ENCODE measurements at regions not wholly inside any gene's neighbourhood (a gene's known extent, or its start where the extent isn't known, plus 50 kb on each side); places are given as distances from the start of the nearest gene placed in this dataset.
A peak's percentile ranks its signal among the peaks of the same experiment; 100 is the strongest.

DNA sequence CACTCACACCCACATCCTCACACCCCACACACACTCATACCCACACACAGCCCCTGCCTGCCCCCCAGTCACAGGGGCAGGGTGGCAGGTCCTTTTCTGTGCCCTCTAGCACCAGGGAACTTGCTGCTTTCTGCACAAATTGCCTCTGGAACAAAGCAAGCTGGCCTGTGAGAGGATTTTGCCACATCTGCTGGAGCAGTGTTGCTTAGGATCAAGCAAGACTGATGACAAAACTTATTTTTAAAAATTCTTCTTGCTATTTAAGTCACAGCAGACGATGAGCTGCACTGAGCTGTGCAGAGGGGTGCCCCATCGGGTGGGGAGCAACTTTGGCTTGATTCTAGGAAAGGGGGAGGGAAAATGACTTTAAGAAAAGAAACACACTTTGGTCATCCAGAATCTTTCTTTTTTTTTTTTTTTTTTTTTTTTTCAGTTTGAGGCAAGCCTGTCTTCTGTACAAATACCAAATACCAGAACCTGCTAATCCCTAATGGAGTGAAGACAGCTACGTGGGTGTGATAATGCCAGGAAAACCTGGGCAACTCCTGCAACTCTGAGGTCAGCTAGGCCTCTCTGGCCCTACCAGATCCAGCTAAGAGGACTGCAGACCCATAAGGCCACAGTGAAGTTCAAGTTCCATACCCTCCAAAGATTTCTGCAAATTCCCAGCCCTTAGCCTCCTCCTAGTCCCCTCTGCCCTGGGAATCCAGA, 195.3 kb downstream of the ABHD5 start:
- Histone ChIP-seq H3K27ac (ENCODE audit: low read depth, low read length) (no peak overlapping the region), H3K27me3 (ENCODE audit: control insufficient read depth, insufficient read depth, low read length, poor library complexity, severe bottlenecking) (peaks cover 76% of the 10 kb centered on the region), H3K9ac (ENCODE audit: extremely low read depth, low read length, poor library complexity, severe bottlenecking) (no peak overlapping the region), H3K9me3 (ENCODE audit: control insufficient read depth, low read length) (no peaks in the 10 kb centered on the region), H3K36me3 (ENCODE audit: control insufficient read depth, insufficient read depth, low read length) (no peaks in the 10 kb centered on the region), H3K4me1 (ENCODE audit: control insufficient read depth, insufficient read depth, low read length) (no peaks in the 10 kb centered on the region), H3K4me3 (ENCODE audit: low read length) (no peak overlapping the region)
- no peak overlapping the region for H3K27ac Mint-ChIP-seq
- TF ChIP-seq, protein P1, sequence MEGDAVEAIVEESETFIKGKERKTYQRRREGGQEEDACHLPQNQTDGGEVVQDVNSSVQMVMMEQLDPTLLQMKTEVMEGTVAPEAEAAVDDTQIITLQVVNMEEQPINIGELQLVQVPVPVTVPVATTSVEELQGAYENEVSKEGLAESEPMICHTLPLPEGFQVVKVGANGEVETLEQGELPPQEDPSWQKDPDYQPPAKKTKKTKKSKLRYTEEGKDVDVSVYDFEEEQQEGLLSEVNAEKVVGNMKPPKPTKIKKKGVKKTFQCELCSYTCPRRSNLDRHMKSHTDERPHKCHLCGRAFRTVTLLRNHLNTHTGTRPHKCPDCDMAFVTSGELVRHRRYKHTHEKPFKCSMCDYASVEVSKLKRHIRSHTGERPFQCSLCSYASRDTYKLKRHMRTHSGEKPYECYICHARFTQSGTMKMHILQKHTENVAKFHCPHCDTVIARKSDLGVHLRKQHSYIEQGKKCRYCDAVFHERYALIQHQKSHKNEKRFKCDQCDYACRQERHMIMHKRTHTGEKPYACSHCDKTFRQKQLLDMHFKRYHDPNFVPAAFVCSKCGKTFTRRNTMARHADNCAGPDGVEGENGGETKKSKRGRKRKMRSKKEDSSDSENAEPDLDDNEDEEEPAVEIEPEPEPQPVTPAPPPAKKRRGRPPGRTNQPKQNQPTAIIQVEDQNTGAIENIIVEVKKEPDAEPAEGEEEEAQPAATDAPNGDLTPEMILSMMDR (conservative IDR thresholded peaks at IDR 0.05) = no peak
- no peaks in the 10 kb centered on the region for H3K36me3 Mint-ChIP-seq (ENCODE audit: low read depth)
- no peaks in the 10 kb centered on the region for H3K4me1 Mint-ChIP-seq
- no peak overlapping the region for H3K4me3 Mint-ChIP-seq
- H3K9me3 Mint-ChIP-seq = no peaks in the 10 kb centered on the region
- WGBS, 2 experiments (ENCODE audit: insufficient coverage in 1 of 2, insufficient read length in 1 of 2) = 80 to 93% methylated on average over 1 to 3 of the region's 3 CpGs
- DNase-seq = no peak
- H3K27me3 Mint-ChIP-seq (ENCODE audit: insufficient read depth) = peaks cover 52% of the 10 kb centered on the region

DNA sequence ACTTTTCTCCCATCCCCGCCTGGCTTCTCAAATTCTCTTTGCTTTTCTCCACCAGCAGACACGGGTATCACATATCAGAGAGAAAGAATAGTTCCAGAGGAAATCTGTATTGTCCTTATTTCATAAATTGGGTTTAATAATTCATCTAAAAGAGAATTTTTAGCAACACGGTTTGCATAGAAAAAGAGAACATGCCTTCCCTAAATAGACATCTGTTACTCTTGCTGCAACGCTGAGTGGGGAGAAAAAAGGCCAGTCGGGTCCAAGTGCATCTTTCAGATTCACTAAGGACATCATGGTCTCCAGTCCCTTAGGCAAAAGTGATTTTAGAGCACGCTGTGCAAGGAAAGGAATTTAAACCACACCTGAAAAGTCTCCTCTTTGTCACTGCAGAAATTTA, 201.3 kb downstream of the ABHD5 start:
- H3K27me3 Mint-ChIP-seq (ENCODE audit: insufficient read depth) = peaks cover 53% of the 10 kb centered on the region
- WGBS, 2 experiments (ENCODE audit: insufficient coverage in 1 of 2, insufficient read length in 1 of 2) = 85 to 90% methylated on average over 1 to 6 of the region's 6 CpGs
- no peaks in the 10 kb centered on the region for H3K9me3 Mint-ChIP-seq
- H3K4me3 Mint-ChIP-seq = no peak overlapping the region
- H3K27ac ChIP-seq (ENCODE audit: low read depth, low read length) = no peak overlapping the region
- no peak overlapping the region for H3K9ac ChIP-seq (ENCODE audit: extremely low read depth, low read length, poor library complexity, severe bottlenecking)
- no peaks in the 10 kb centered on the region for H3K9me3 ChIP-seq (ENCODE audit: control insufficient read depth, low read length)
- no peaks in the 10 kb centered on the region for H3K36me3 Mint-ChIP-seq (ENCODE audit: low read depth)
- DNase-seq = no peak
- H3K36me3 ChIP-seq (ENCODE audit: control insufficient read depth, insufficient read depth, low read length) = no peaks in the 10 kb centered on the region
- H3K27ac Mint-ChIP-seq = no peak overlapping the region
- H3K4me3 ChIP-seq (ENCODE audit: low read length) = no peak overlapping the region
- no peaks in the 10 kb centered on the region for H3K4me1 ChIP-seq (ENCODE audit: control insufficient read depth, insufficient read depth, low read length)
- peaks cover 53% of the 10 kb centered on the region for H3K27me3 ChIP-seq (ENCODE audit: control insufficient read depth, insufficient read depth, low read length, poor library complexity, severe bottlenecking)
- H3K4me1 Mint-ChIP-seq = peaks cover 6% of the 10 kb centered on the region
- TF ChIP-seq, protein P1 (conservative IDR thresholded peaks at IDR 0.05) = no peak

DNA sequence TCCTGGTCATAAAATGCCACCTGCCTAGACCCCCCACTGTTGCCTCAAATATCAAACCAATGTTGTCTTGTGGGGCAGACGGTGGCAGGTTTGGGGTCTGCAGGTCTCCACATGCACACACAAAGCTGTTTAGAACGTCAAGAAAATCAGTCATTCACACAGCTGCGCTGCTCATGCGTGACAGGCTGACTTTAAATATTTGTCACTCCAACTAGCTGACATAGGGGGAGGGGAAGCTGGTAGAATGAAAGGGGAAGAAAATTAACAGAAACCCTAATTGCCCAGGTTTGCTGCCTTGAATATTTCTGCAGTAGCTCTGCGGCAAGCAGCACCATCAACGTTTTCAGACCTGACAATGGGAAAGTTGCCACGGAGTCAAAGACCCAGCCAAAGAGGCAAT, 201.8 kb downstream of the ABHD5 start:
- TF ChIP-seq, protein P1 (conservative IDR thresholded peaks at IDR 0.05) = no peak
- Histone ChIP-seq H3K36me3 (ENCODE audit: control insufficient read depth, insufficient read depth, low read length) (no peaks in the 10 kb centered on the region), H3K4me1 (ENCODE audit: control insufficient read depth, insufficient read depth, low read length) (no peaks in the 10 kb centered on the region), H3K27me3 (ENCODE audit: control insufficient read depth, insufficient read depth, low read length, poor library complexity, severe bottlenecking) (peaks cover 50% of the 10 kb centered on the region), H3K9ac (ENCODE audit: extremely low read depth, low read length, poor library complexity, severe bottlenecking) (no peak overlapping the region), H3K27ac (ENCODE audit: low read depth, low read length) (no peak overlapping the region), H3K4me3 (ENCODE audit: low read length) (no peak overlapping the region), H3K9me3 (ENCODE audit: control insufficient read depth, low read length) (no peaks in the 10 kb centered on the region)
- Mint-ChIP-seq H3K4me3 (no peak overlapping the region), H3K27me3 (ENCODE audit: insufficient read depth) (peaks cover 53% of the 10 kb centered on the region), H3K4me1 (peaks cover 6% of the 10 kb centered on the region), H3K36me3 (ENCODE audit: low read depth) (no peaks in the 10 kb centered on the region), H3K27ac (no peak overlapping the region), H3K9me3 (no peaks in the 10 kb centered on the region)
- peak; percentile 17 for DNase-seq
- 56 to 61% methylated on average over 5 to 7 of the region's 7 CpGs for WGBS, 2 experiments (ENCODE audit: insufficient coverage in 1 of 2, insufficient read length in 1 of 2)
